Retinal pigment epithelial cell (primary cell): ENCODE measurements at regions not wholly inside any gene's neighbourhood (a gene's known extent, or its start where the extent isn't known, plus 50 kb on each side); places are given as distances from the start of the nearest gene placed in this dataset.

Experiments
- DNase-seq: peaks from one replicate; pipeline ENCODE4 v3.0.0-alpha.2; 2010; ENCODE audit warnings: low read depth
- H3K4me3 ChIP-seq: 2 replicates; pipeline ENCODE4 v1.5.1; 2011; ENCODE audit warnings: mild to moderate bottlenecking, low read length, control low read depth, moderate library complexity
- TF ChIP-seq, protein P1 (sequence below): conservative IDR thresholded peaks from 2 replicates; pipeline ENCODE4 v1.5.1; 2011; ENCODE audit warnings: low read depth, low read length, control low read depth, inconsistent platforms

DNA sequence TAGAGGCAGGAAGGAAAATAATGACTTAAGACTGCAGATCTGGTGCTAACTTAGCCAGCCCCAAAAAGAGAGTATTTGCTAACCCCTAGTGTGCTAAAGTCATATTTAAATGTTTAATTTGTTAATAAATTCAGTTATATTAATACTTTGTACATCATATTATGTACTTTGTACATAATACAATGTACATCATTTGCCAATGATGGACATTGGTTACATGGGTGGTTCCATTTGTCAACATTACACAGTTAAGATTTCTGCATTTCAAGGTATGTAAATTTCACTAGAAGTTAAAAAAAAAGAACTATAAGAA is 63.9 kb upstream of the PIM1 start:
- H3K4me3 ChIP-seq, result no peak overlapping the region
- TF ChIP-seq, protein P1, sequence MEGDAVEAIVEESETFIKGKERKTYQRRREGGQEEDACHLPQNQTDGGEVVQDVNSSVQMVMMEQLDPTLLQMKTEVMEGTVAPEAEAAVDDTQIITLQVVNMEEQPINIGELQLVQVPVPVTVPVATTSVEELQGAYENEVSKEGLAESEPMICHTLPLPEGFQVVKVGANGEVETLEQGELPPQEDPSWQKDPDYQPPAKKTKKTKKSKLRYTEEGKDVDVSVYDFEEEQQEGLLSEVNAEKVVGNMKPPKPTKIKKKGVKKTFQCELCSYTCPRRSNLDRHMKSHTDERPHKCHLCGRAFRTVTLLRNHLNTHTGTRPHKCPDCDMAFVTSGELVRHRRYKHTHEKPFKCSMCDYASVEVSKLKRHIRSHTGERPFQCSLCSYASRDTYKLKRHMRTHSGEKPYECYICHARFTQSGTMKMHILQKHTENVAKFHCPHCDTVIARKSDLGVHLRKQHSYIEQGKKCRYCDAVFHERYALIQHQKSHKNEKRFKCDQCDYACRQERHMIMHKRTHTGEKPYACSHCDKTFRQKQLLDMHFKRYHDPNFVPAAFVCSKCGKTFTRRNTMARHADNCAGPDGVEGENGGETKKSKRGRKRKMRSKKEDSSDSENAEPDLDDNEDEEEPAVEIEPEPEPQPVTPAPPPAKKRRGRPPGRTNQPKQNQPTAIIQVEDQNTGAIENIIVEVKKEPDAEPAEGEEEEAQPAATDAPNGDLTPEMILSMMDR, result no peak
- DNase-seq, result no peak

DNA sequence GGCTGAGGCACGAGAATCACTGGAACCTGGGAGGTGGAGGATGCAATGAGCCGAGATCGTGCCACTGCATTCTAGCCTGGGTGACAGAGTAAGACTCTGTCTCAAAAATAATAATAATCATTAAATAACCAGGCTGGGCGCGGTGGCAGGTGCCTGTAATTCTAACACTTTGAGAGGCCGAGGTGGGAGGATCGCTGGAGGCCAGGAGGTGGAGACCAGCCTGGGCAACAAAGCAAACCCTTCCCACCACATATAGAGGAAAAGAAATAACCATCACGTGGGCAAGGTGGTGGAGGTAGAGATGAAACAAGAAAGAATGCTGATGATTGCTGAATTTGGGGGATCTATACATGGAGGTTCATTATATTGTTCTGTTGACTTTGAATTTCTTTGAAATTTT is 63.4 kb upstream of the PIM1 start:
- no peak overlapping the region for H3K4me3 ChIP-seq
- DNase-seq, result no peak
- TF ChIP-seq, protein P1, result no peak

DNA sequence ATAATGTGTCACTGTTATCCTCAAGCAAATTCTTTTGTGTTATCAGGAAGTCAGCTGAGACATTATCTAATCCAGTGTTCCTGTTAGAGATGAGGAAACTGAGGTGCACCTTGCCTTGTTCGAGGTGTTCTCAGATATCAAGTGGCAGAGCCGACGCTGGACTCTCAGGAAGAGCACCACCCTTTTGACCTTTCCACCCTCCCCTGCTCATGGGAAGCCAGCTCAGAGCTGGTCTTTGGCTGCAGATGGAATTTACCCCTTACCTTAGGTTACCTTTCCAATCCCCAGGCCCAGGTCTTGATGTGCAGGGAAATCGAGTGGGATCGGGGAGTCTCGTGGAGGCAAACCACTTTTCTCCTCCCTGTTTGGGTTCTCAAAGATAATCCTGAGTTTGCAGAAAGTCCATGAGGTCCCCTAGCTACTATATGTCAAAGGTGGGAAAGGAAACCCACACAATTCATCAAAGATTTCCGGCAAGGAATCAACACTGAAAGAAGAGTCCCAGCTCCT is 62.9 kb upstream of the PIM1 start:
- TF ChIP-seq, protein P1, result no peak
- no peak for DNase-seq
- H3K4me3 ChIP-seq, result no peak overlapping the region

DNA sequence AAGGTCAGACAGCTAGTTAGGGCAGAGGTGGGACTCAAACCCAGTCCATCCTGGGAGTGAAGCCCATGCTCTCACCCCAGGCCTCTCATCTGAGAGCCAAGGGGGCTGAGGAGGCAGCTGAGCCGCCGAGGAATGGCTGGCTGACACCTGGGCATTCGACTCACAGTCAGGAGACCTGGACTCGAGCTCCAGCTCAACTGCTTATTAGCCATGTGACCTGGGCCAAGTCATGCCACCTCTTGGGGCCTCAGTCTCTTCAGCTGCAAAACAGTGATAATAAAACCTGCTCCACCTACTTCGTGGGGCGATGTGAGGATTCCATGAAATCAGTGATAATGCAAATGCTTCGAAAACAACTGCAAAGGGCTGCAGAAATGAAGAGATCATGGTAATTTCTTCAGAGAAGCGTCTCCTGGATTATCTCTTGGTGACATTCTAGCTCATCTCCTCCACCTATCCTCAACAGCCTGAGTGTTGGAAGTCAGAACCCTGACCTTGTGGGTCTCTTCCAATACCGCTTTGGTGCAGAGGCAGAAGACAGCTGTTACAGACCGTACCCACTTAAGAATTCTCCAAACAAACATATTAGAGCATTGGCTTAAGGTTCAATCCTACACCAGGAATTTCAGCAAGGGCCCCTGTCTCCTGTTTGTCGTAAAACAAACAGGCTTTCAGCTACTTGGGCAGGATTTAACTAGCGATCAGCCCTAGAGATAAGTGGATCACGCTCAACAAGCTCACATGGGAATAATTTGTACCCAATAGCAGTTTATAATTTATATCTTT is 60.0 kb upstream of the PIM1 start:
- peak; percentile 92 for DNase-seq
- no peak overlapping the region for H3K4me3 ChIP-seq
- TF ChIP-seq, protein P1, result no peak

DNA sequence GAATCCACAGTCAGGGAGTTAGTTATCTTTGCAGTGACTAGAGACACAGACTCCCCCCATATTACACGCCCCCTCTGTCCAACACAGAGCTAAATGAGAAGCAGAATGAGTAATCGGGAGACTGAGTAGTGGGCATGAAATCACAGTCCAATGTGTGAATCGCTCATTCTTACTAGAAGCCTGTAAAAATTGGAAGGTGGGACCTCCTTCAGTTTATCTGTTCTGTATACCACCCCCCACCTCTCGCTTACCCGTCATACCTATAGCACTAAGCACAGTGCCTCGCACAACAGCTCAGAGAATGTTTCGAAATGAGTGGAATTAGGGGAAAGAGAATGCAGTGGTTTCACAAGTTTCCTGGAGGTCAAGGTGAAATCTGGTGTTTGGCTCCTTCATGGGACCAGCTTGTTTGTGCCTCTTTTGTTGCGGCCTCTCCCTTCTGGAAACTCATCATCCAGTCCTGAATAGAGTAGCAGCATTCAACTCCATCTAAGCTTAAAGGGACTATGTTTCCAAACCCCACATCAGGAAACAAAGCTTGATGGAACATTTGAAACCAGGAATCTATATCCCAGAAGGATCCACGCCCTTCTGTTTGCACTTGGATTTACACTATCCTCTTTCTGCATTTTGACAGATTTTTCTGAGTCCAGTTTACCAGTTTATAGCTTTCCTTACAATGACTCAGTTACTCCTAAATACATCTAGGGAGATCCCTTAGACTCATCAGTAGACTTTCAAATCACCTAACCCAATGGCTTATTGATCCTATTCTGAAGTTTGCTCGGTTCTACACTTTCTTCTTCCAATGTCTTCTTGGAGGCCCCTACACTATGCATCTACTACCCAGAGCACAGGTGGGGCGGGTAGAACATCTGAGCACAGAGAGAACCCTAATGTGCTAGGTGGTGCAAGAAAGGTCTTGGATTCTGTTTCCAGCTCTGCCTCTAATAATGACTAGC is 59.2 kb upstream of the PIM1 start:
- TF ChIP-seq, protein P1, result no peak
- no peak for DNase-seq
- H3K4me3 ChIP-seq, result no peak overlapping the region

DNA sequence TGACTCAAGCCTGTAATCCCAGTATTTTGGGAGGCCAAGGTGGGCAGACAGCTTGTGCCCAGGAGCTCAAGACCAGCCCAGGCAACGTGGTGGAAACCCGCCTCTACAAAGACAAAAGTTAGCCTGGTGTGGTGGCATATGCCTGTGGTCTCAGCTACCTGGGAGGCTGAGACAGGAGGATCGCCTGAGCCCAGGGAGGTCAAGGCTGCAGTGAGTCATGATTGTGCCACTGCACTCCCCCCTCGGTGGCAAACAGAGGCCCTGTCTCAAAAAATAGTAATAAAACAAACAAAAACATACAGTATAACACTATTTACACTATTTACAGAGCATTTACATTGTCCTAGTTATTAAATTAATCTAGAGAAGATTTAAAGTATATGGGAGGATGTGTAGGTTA is 56.0 kb upstream of the PIM1 start:
- TF ChIP-seq, protein P1, result no peak
- DNase-seq, result no peak
- no peak overlapping the region for H3K4me3 ChIP-seq

DNA sequence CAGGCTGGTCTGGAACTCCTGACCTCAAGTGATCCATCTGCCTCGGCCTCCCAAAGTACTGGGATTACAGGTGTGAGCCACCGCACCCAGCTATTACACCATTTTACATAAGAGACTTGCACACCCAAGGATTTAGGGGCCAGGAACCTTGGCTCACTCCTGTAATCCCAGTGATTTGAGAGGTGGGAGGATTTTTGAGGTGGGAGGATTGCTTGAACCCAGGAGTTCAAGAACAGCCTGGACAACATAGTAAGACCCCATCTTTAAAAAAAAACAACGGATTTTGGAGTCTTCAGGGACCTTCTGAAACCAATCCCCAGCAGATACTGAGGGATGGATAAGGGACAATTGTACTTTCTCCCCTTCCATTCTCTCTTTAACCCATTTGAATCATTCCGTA is 55.3 kb upstream of the PIM1 start:
- H3K4me3 ChIP-seq, result no peak overlapping the region
- TF ChIP-seq, protein P1, result no peak
- DNase-seq, result no peak
